ENCODE measurements at regions not wholly inside any gene's neighbourhood (a gene's known extent, or its start where the extent isn't known, plus 50 kb on each side); places are given as distances from the start of the nearest gene placed in this dataset.

DNA sequence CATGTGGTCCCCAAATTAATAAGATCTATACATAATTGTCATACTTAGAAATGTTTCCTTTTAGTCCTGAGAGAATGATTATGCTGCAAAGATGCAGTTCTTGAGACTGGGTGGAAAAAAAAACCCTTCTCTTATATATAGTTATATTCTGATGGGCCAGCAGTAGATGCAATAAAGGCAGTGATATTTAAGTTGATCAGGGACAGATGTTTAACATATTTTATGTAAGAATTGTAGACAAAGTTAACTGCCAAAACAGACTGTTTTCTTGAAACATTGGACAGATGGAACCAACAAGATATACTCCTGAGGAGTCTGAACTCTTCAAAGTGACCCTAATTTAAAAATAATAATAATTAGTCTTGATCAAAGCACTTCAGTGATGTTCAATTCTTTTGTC, 172.0 kb upstream of the LRIG1 start:
- Histone ChIP-seq H3K27me3 (ENCODE audit: control insufficient read depth, insufficient read depth, low read length) (no peaks in the 10 kb centered on the region), H3K4me3 (ENCODE audit: low read depth, low read length) (no peak overlapping the region), H3K27ac (ENCODE audit: low read depth, low read length) (no peak overlapping the region), H3K9me3 (ENCODE audit: control insufficient read depth, insufficient read depth, low read length) (no peaks in the 10 kb centered on the region; the same call in 1 of the 2 replicates)
- ChIA-PET POLR2A (no interaction called here), CTCF (no interaction called here)
- TF ChIP-seq CTCF (IDR thresholded peaks at IDR 0.05; ENCODE audit: low read depth, low read length) = no peak
- DNase-seq (ENCODE audit: low read depth, low spot score) = no peak

- H3K4me3 ChIP-seq (ENCODE audit: low read depth, low read length) = no peak overlapping the region
- POLR2A ChIA-PET = no interaction called here
- CTCF ChIA-PET = no interaction called here
- no peaks in the 10 kb centered on the region for H3K27me3 ChIP-seq (ENCODE audit: control insufficient read depth, insufficient read depth, low read length)
- DNase-seq (ENCODE audit: low read depth, low spot score) = no peak
- H3K9me3 ChIP-seq (ENCODE audit: control insufficient read depth, insufficient read depth, low read length) = no peaks in the 10 kb centered on the region; the same call in 1 of the 2 replicates
- TF ChIP-seq CTCF (IDR thresholded peaks at IDR 0.05; ENCODE audit: low read depth, low read length) = no peak
- H3K27ac ChIP-seq (ENCODE audit: low read depth, low read length) = no peak overlapping the region
Measured at GRCh38 chr3:66673293-66673692, 172.5 kb upstream of the LRIG1 start.

DNA sequence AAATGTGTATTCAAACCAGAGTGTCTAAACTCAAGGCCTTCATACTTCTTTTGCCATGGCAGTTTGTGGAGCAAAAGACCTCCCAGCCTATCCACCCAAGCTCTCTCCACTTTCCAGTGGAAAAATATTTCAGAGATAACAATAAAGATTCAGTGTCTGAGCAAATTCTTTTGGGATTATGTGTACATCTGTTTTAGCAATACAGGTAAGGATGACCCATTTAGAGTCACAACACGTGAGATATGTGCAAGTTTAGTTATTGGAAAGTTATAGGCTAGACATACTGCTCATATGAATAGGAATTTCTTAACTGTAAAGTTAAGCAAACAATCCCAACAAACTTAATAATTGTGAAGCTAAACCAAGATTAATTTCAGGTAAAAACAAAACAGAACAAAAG, 174.5 kb upstream of the LRIG1 start:
- TF ChIP-seq CTCF (IDR thresholded peaks at IDR 0.05; ENCODE audit: low read depth, low read length) = no peak
- peak; percentile 33 for DNase-seq (ENCODE audit: low read depth, low spot score)

DNA sequence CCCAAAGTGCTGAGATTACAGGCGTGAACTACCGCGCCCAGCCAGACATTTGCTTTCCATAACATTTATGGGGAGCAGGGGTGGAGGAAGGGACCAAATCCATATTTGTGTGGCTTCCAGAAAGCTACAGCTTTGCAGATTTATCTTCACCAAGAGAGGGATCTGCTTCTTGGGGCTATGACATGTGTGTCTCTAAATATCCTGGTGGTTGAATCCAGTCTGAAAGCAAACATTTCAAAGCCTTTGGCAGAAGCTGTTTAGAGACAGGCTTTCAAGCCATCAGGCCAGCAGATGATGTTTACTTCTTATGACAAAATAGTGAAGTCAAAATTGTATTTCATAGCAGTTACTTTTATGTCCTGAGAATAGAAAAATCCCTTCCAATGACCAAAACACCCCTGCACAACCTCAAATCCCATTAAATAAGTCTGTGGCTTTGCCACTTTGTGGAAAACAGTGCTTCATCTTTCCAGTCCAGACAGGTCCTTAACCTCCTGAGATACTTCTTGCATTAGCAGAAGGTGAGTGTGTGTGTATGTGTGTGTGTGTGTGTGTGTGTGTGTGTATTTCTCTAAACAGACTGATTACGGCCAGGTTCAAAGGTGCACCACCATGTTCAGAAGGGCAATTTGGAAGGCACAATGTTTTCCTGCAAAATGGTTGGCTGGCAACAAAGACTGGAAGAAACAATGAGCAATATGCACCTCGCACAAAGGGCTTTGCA, 191.4 kb upstream of the LRIG1 start:
- no peaks in the 10 kb centered on the region for H3K9me3 ChIP-seq (ENCODE audit: control insufficient read depth, insufficient read depth, low read length)
- TF ChIP-seq CTCF (IDR thresholded peaks at IDR 0.05; ENCODE audit: low read depth, low read length) = no peak
- CTCF ChIA-PET = no interaction called here
- POLR2A ChIA-PET = no interaction called here
- DNase-seq (ENCODE audit: low read depth, low spot score) = no peak
- H3K27me3 ChIP-seq (ENCODE audit: control insufficient read depth, insufficient read depth, low read length) = peaks cover 2% of the 10 kb centered on the region
- H3K27ac ChIP-seq (ENCODE audit: low read depth, low read length) = no peak overlapping the region
- H3K4me3 ChIP-seq (ENCODE audit: low read depth, low read length) = no peak overlapping the region

More for the DNA sequence above, 174.5 kb upstream of the LRIG1 start:
- no peak overlapping the region for H3K4me3 ChIP-seq (ENCODE audit: low read depth, low read length)
- ChIA-PET CTCF (interaction anchor here (1.1 kb wide), 1 partner anchor 147 kb away, joined by 3 read pairs; no protein-coding TSS in a partner anchor), POLR2A (no interaction called here)
- no peaks in the 10 kb centered on the region for H3K27me3 ChIP-seq (ENCODE audit: control insufficient read depth, insufficient read depth, low read length)
- no peak overlapping the region for H3K27ac ChIP-seq (ENCODE audit: low read depth, low read length)
- H3K9me3 ChIP-seq (ENCODE audit: control insufficient read depth, insufficient read depth, low read length) = no peaks in the 10 kb centered on the region; the same call in 1 of the 2 replicates

- Histone ChIP-seq H3K4me3 (ENCODE audit: low read depth, low read length) (no peak overlapping the region), H3K9me3 (ENCODE audit: control insufficient read depth, insufficient read depth, low read length) (no peaks in the 10 kb centered on the region), H3K27ac (ENCODE audit: low read depth, low read length) (no peak overlapping the region), H3K27me3 (ENCODE audit: control insufficient read depth, insufficient read depth, low read length) (peaks cover 2% of the 10 kb centered on the region)
- DNase-seq (ENCODE audit: low read depth, low spot score) = no peak
- POLR2A ChIA-PET = no interaction called here
- CTCF ChIA-PET = no interaction called here
- TF ChIP-seq CTCF (IDR thresholded peaks at IDR 0.05; ENCODE audit: low read depth, low read length) = no peak
Measured at GRCh38 chr3:66692766-66693150, 191.9 kb upstream of the LRIG1 start.
